Adrenal gland (tissue), 5 donors: ENCODE measurements at regions not wholly inside any gene's neighbourhood (a gene's known extent, or its start where the extent isn't known, plus 50 kb on each side); places are given as distances from the start of the nearest gene placed in this dataset.

ENCODE experiments used
- POLR2A ChIP-seq, 2 donors: fragments of 450-650 bp; IDR thresholded peaks; one replicate each; pipeline ENCODE4 v1.6.1; 2017; ENCODE audit warnings: antibody characterized with exemption in 2 of 2, mild to moderate bottlenecking in 2 of 2, moderate library complexity in 1 of 2
- TF ChIP-seq, protein P1 (sequence below), 6 experiments: fragments of 450-650 bp in 4 of 6; fragments of 200-600 bp in 2 of 6; sonication (generic) in 1 of 6; IDR thresholded peaks; 1 replicate in 5 of 6; 2 replicates in 1 of 6; pipeline versions ENCODE4 v1.5.1 to v1.8.0; 2016 to 2021; ENCODE audit warnings: antibody characterized with exemption in 6 of 6, mild to moderate bottlenecking in 2 of 6, moderate library complexity in 1 of 6
- donor health status: DM: no; HTN: no; CAD: no.

DNA sequence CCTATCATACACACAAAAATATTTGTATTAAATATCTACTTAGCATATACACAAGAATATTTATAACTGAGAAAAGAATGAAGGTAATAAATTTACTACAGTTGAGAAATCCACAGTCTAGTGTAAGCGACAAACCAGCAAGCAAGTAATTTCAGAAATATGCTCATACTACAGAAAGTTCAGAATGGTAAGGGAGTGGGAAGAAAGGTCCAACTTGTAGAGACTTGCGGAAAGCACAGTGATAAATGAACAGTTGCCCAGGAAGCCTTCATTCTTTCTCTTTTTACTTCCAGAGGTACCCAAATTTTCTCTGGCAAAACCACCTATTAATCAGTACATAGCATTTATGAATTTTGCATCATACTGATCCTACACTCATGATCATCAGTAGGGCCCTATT lies 438.1 kb upstream of the PCDH10 start:
- no peak for TF ChIP-seq POLR2A (IDR thresholded peaks at IDR 0.05)
- TF ChIP-seq, protein P1, sequence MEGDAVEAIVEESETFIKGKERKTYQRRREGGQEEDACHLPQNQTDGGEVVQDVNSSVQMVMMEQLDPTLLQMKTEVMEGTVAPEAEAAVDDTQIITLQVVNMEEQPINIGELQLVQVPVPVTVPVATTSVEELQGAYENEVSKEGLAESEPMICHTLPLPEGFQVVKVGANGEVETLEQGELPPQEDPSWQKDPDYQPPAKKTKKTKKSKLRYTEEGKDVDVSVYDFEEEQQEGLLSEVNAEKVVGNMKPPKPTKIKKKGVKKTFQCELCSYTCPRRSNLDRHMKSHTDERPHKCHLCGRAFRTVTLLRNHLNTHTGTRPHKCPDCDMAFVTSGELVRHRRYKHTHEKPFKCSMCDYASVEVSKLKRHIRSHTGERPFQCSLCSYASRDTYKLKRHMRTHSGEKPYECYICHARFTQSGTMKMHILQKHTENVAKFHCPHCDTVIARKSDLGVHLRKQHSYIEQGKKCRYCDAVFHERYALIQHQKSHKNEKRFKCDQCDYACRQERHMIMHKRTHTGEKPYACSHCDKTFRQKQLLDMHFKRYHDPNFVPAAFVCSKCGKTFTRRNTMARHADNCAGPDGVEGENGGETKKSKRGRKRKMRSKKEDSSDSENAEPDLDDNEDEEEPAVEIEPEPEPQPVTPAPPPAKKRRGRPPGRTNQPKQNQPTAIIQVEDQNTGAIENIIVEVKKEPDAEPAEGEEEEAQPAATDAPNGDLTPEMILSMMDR (IDR thresholded peaks at IDR 0.05) = no peak
